ENCODE measurements at regions not wholly inside any gene's neighbourhood (a gene's known extent, or its start where the extent isn't known, plus 50 kb on each side); places are given as distances from the start of the nearest gene placed in this dataset.

DNA sequence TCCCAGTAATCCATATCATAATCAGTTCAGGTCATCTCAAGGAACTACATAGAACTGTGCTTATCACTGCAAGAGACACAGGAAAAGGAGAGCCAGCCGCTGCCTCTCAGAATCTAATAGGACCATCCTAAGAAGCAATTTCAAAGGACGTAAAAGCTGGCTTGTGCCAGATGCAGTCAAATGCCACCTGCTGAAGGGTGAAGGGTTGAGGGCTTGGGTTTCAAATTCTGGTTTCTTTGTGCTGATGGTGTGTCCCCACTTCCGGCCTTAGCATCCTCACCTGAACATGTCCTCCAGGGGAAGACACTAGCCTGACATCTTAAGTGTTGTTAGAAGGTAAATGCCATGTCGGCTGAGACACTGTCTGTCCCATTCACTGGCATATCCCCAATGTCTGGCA, 477.1 kb upstream of the TSHZ3 start:
- no peak overlapping the region for H3K9ac ChIP-seq (ENCODE audit: low read length in 3 of 3)
- DNase-seq = no peak
- no peaks in the 10 kb centered on the region for H3K36me3 ChIP-seq (ENCODE audit: control insufficient read depth in 2 of 3, insufficient read depth in 3 of 3, low read length in 3 of 3)
- no peaks in the 10 kb centered on the region for H3K27me3 ChIP-seq (ENCODE audit: control insufficient read depth, insufficient read depth, low read length)
- H3K27ac ChIP-seq (ENCODE audit: low read depth in 2 of 2, low read length in 2 of 2) = no peak overlapping the region
- TF ChIP-seq, protein P1, sequence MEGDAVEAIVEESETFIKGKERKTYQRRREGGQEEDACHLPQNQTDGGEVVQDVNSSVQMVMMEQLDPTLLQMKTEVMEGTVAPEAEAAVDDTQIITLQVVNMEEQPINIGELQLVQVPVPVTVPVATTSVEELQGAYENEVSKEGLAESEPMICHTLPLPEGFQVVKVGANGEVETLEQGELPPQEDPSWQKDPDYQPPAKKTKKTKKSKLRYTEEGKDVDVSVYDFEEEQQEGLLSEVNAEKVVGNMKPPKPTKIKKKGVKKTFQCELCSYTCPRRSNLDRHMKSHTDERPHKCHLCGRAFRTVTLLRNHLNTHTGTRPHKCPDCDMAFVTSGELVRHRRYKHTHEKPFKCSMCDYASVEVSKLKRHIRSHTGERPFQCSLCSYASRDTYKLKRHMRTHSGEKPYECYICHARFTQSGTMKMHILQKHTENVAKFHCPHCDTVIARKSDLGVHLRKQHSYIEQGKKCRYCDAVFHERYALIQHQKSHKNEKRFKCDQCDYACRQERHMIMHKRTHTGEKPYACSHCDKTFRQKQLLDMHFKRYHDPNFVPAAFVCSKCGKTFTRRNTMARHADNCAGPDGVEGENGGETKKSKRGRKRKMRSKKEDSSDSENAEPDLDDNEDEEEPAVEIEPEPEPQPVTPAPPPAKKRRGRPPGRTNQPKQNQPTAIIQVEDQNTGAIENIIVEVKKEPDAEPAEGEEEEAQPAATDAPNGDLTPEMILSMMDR (IDR thresholded peaks at IDR 0.05; ENCODE audit: borderline replicate concordance, extremely low read depth, insufficient read depth) = no peak
- no peaks in the 10 kb centered on the region for H3K4me1 ChIP-seq (ENCODE audit: control insufficient read depth in 2 of 3, insufficient read depth in 2 of 3, low read depth in 1 of 3, low read length in 3 of 3)
- FAIRE-seq = no peak
- H3K4me3 ChIP-seq (ENCODE audit: low read length in 3 of 3) = no peak overlapping the region
- H3K9me3 ChIP-seq (ENCODE audit: control insufficient read depth in 2 of 3, insufficient read depth in 1 of 3, low read length in 3 of 3) = no peaks in the 10 kb centered on the region
- intact Hi-C loops (cut with DNase I) = no loop called here

DNA sequence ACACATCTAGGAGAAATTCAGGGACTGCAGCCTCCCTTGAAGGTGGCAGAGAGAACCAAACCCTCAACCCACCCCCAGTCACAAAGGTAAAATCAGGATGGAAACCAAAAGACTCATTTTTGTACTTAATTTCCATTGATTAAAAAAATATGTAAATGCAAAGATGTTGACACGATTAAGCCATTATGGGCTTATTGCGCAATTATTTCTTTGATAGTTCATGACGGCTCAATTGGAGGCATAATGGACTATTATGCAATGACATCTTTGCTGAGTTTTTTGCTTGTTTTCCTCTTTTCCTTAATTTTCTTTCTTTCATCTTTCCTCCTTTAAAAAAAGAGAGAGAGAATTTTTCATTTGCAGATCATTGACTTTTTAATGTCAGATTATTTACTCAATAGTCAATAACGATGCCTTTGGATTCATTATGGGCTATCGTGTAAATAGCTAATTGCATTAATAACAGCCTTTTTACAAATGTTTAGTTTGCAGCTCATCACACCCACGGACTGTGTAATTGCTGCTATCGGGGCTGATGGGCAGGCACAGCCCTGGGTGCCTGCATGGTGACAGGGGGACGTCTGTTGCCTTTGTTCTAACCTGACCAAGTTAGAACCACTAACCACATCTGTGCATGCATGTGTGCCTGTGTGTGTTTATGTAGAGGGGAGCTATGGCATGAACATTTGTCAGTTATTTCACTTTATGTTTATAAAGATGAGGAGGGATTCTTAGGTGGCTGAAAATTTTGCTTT, 482.4 kb upstream of the TSHZ3 start:
- Histone ChIP-seq H3K36me3 (ENCODE audit: control insufficient read depth in 2 of 3, insufficient read depth in 3 of 3, low read length in 3 of 3) (no peaks in the 10 kb centered on the region), H3K27ac (ENCODE audit: low read depth in 2 of 2, low read length in 2 of 2) (no peak overlapping the region), H3K9me3 (ENCODE audit: control insufficient read depth in 2 of 3, insufficient read depth in 1 of 3, low read length in 3 of 3) (peaks cover 0 to 3% (median 0%) of the 10 kb centered on the region in 3 donors), H3K9ac (ENCODE audit: low read length in 3 of 3) (no peak overlapping the region), H3K27me3 (ENCODE audit: control insufficient read depth, insufficient read depth, low read length) (no peaks in the 10 kb centered on the region), H3K4me3 (ENCODE audit: low read length in 3 of 3) (no peak overlapping the region), H3K4me1 (ENCODE audit: control insufficient read depth in 2 of 3, insufficient read depth in 2 of 3, low read depth in 1 of 3, low read length in 3 of 3) (no peaks in the 10 kb centered on the region)
- TF ChIP-seq, protein P1 (IDR thresholded peaks at IDR 0.05; ENCODE audit: borderline replicate concordance, extremely low read depth, insufficient read depth) = no peak
- intact Hi-C loops (cut with DNase I) = no loop called here
- DNase-seq (no peak), FAIRE-seq (no peak)

DNA sequence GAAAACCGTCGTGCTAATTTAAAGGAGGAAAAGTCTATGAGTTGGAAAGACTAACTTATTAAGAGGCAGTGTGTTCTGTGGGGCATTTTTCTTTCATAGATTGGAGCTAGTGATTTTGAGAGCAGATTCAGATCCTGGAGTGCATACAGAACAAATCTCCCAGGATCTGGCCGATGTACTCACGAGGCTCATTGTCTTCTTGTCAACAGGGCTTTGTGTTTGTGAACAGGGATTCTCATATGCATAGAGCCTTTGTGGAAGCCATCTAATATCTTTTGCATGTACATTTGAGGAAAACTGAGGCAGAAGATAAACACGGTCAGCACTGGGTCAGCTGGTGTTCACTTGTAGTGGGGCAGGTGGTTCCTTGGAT, 482.9 kb upstream of the TSHZ3 start:
- H3K9me3 ChIP-seq (ENCODE audit: control insufficient read depth in 2 of 3, insufficient read depth in 1 of 3, low read length in 3 of 3) = peaks cover 0 to 3% (median 0%) of the 10 kb centered on the region in 3 donors
- no peaks in the 10 kb centered on the region for H3K36me3 ChIP-seq (ENCODE audit: control insufficient read depth in 2 of 3, insufficient read depth in 3 of 3, low read length in 3 of 3)
- FAIRE-seq (no peak), DNase-seq (no peak)
- H3K4me3 ChIP-seq (ENCODE audit: low read length in 3 of 3) = no peak overlapping the region
- intact Hi-C loops (cut with DNase I) = no loop called here
- no peaks in the 10 kb centered on the region for H3K27me3 ChIP-seq (ENCODE audit: control insufficient read depth, insufficient read depth, low read length)
- TF ChIP-seq, protein P1 (IDR thresholded peaks at IDR 0.05; ENCODE audit: borderline replicate concordance, extremely low read depth, insufficient read depth) = no peak
- H3K9ac ChIP-seq (ENCODE audit: low read length in 3 of 3) = no peak overlapping the region
- no peak overlapping the region for H3K27ac ChIP-seq (ENCODE audit: low read depth in 2 of 2, low read length in 2 of 2)
- H3K4me1 ChIP-seq (ENCODE audit: control insufficient read depth in 2 of 3, insufficient read depth in 2 of 3, low read depth in 1 of 3, low read length in 3 of 3) = no peaks in the 10 kb centered on the region

DNA sequence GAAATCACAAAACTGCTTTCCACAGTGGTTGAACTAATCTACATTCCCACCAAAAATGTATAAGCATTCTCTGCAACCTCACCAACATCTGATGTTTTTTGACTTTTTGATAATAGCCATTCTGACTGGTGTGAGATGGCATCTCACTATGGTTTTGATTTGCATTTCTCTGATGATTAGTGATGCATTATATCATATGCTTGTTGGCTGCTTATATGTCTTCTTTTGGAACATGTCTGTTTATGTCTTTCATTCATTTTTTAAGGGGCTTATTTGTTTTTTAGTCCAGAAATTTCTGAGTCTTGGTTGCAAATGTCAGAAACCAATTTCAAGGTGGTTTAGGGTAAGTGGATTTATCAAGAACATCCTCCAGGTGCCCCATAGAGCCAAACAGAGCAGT, 484.8 kb upstream of the TSHZ3 start:
- Histone ChIP-seq H3K36me3 (ENCODE audit: control insufficient read depth in 2 of 3, insufficient read depth in 3 of 3, low read length in 3 of 3) (no peaks in the 10 kb centered on the region), H3K4me1 (ENCODE audit: control insufficient read depth in 2 of 3, insufficient read depth in 2 of 3, low read depth in 1 of 3, low read length in 3 of 3) (no peaks in the 10 kb centered on the region), H3K27ac (ENCODE audit: low read depth in 2 of 2, low read length in 2 of 2) (no peak overlapping the region), H3K4me3 (ENCODE audit: low read length in 3 of 3) (no peak overlapping the region), H3K9ac (ENCODE audit: low read length in 3 of 3) (no peak overlapping the region), H3K9me3 (ENCODE audit: control insufficient read depth in 2 of 3, insufficient read depth in 1 of 3, low read length in 3 of 3) (peaks cover 0 to 3% (median 0%) of the 10 kb centered on the region in 3 donors), H3K27me3 (ENCODE audit: control insufficient read depth, insufficient read depth, low read length) (no peaks in the 10 kb centered on the region)
- DNase-seq (no peak), FAIRE-seq (no peak)
- TF ChIP-seq, protein P1 (IDR thresholded peaks at IDR 0.05; ENCODE audit: borderline replicate concordance, extremely low read depth, insufficient read depth) = no peak
- intact Hi-C loops (cut with DNase I) = no loop called here

Measured in kidney (tissue), 13 donors.